IPS-NIHi11 (cell line): ENCODE measurements at regions not wholly inside any gene's neighbourhood (a gene's known extent, or its start where the extent isn't known, plus 50 kb on each side); places are given as distances from the start of the nearest gene placed in this dataset.
A peak's percentile ranks its signal among the peaks of the same experiment; 100 is the strongest.
"Not testable (repeated sequence)": the region's sequence is repeated elsewhere in the genome, so short reads cannot be mapped to it uniquely, and the experiment has no call there.

ENCODE experiments used
- DNase-seq: peaks from one replicate; pipeline ENCODE4 v3.0.0; 2012; ENCODE audit warnings: mixed read lengths, low spot score

- no peak for DNase-seq
Measured at GRCh38 chr9:27673641-27674040, 100.4 kb upstream of the C9orf72 start.

- DNase-seq = no peak
Measured at GRCh38 chr9:27675354-27675753, 102.1 kb upstream of the C9orf72 start.

GRCh38 chr9:27676827-27677226, 103.5 kb upstream of the C9orf72 start:
- no peak for DNase-seq

GRCh38 chr9:27679338-27679737, 106.1 kb upstream of the C9orf72 start:
- peak; percentile 13 for DNase-seq

- DNase-seq = no peak
Measured at GRCh38 chr9:27683181-27683580, 109.9 kb upstream of the C9orf72 start.

- DNase-seq = no peak
Measured at GRCh38 chr9:27688954-27689353, 115.7 kb upstream of the C9orf72 start.

DNA sequence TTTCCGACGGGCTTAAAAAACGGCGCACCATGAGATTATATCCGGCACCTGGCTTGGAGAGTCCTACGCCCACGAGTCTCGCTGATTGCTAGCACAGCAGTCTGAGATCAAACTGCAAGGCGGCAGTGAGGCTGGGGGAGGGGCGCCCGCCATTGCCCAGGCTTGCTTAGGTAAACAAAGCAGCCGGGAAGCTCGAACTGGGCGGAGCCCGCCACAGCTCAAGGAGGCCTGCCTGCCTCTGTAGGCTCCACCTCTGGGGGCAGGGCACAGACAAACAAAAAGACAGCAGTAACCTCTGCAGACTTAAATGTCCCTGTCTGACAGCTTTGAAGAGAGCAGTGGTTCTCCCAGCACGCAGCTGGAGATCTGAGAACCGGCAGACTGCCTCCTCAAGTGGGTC, 117.5 kb upstream of the C9orf72 start:
- DNase-seq = not testable (repeated sequence)

GRCh38 chr9:27699621-27700020, 126.3 kb upstream of the C9orf72 start:
- DNase-seq = no peak

DNA sequence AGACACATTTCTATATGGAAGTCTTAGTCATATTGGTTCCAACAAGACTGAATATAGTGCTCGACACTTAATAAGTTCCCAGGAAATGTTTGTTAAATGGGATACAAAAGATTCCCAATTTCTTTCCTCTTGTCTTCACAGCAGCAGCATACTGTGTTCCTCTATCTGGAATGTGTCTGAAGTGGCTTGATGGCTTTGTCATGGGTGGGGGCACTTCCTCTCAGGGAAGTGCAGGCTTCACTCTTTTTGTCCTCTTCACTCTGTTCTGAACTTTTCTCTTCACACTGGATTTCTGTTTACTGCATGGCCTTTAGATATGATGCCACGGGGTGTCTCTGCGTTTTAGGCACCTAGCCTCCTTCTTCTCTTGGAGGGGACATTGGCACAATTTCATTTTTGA, 127.7 kb upstream of the C9orf72 start:
- DNase-seq = no peak

- DNase-seq = no peak
Measured at GRCh38 chr9:27701587-27701986, 128.3 kb upstream of the C9orf72 start.

- DNase-seq = no peak
Measured at GRCh38 chr9:27703216-27703980, 130.1 kb upstream of the C9orf72 start.

GRCh38 chr9:27711241-27711640, 138.0 kb upstream of the C9orf72 start:
- DNase-seq = no peak

GRCh38 chr9:27712806-27713205, 139.5 kb upstream of the C9orf72 start:
- DNase-seq = no peak

DNA sequence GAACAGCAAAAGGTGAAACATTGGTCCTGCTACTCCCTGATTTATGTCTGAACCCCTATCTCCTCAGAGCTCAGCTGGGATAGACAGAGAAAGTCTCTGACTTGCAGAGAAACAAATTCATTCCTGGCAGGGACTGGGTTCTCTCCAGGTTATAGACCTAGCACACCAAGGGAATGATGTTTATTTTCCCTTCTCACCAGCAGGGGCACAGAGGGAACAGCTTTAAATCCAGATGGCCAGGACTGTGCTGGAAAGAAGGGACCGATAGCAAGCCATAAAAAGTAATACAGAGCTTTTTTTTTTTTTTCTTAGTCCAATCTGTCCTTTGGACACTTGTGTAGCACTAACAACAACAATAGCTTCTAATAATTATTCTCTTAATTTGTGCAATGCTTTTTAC, 141.1 kb upstream of the C9orf72 start:
- DNase-seq = peak; percentile 21

DNA sequence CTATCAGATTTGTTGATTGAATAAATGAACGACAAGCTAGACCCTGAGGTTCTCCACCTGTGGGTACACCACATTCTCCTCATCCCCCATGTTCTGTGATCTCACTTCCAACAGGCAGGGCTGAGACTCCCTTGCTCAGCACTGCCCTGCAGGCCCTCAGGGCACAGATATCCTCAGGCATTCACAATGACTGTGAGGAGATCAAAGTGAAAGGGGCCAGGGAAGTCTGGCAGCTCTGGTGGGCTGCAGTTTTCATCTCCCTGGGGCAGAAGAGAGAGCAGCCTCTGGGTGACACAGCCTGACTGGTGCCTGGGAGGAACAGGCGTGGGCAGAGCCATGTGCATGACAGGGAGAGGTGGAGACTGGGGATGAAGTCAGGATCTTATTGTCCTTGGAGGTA, 142.4 kb upstream of the C9orf72 start:
- DNase-seq = no peak

DNA sequence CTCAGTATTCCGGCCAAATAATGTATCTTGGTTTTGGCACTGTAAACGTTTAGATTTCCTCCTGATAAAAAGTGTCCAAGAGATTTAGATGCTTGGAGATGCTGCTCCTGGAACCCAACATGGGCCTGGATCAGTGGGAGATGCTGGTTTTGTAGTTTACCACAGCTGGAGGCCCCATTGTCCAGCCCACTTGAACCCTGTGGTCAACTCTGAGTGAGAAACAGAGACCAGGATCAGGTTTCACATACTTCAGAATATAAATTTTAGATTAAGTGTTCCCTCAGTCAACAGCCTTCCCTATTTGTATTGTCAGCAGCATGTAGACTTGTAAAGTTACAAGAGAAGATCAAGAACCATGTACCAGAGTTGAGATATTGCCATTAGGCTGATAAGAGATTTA, 144.7 kb upstream of the C9orf72 start:
- DNase-seq = no peak

GRCh38 chr9:27719711-27720110, 146.4 kb upstream of the C9orf72 start:
- DNase-seq = no peak

GRCh38 chr9:27722866-27723265, 149.6 kb upstream of the C9orf72 start:
- no peak for DNase-seq

DNA sequence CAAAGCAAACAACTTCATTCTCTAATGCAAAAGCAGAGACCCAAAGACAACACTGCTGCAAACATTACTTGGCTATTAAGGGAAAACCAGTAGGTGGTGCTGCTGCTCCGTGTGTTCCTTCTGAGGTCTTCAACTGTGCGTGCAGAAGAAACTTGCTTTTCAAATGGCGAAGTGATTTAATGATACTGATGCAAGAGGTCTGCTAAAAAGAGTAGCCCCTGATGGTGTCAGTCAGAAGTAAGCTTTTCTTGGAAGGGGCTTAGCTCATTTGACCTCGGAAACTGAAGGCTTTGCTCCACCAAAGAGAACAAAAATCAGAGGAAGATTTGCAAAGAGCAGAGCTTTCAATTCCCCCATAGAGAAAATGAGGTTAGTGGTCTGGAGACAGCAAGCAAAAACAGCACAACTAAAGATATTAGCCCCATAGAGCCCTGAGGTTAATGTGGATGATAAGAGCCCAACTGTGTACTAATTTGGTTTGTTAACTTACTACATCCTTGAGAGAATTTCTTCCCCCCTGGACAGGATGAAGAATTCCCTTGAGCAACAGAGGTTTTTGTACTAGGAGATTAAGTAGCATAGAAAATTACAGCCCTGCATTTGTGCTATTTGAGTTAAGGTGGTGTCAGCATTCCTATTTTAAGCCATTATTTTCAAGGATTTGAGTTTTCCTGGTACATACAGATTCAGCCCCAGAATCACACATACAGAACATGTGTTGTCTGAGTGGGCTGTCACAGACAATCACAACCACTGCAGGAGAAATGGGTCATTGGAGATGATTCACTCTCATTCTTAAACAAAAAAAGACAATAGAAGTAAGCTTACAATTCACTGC, 153.2 kb upstream of the C9orf72 start:
- DNase-seq = peak; percentile 55

- no peak for DNase-seq
Measured at GRCh38 chr9:27732494-27732893, 159.2 kb upstream of the C9orf72 start.

- no peak for DNase-seq
Measured at GRCh38 chr9:27743490-27743889, 170.2 kb upstream of the C9orf72 start.

DNA sequence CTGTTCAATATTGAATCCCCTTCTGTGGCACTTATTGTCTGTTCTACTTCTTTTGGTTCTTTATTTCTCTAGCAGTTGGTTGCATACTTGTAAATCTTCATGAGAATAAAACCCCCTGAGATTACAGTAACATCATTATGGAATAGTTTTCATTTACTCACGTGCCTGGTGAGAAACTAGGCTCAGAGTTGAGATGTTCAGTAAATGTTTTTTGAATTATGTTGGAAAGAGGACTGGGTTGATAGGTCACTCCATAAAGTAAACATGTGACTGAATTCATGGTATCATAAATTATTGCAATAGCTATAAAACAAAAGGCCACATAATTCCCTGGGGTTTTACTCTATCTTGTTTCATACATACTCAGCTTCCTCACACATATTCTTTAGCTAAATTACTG, 174.2 kb upstream of the C9orf72 start:
- DNase-seq = no peak

DNA sequence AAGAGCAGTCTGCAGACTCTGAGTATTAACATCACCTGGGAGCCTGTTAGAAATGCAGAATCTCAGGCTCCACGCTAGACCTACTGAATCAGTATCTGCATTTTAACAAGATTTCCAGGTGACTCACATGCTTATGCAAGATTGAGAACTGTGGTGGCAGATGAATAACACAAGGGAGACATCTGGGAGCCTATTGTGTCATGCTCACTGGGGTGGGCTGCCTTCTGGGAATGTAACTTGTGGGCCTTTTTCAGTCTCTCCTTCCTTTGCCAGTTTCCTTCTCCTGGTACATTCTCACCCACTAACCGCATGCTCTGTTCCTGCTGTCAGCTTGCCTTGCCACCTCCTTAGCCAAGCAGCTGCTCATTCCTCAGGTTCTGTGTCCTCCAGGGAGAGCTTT, 176.6 kb upstream of the C9orf72 start:
- peak; percentile 41 for DNase-seq
